Kidney epithelial cell (primary cell): ENCODE measurements at regions not wholly inside any gene's neighbourhood (a gene's known extent, or its start where the extent isn't known, plus 50 kb on each side); places are given as distances from the start of the nearest gene placed in this dataset.

Source experiments
- DNase-seq: peaks from one replicate; pipeline ENCODE4 v3.0.0-alpha.2; 2010; ENCODE audit warnings: low read depth
- H3K27me3 ChIP-seq: 2 replicates; pipeline ENCODE4 v1.6.0; 2011; ENCODE audit warnings: low read length; ENCODE audit not compliant: control insufficient read depth, insufficient read depth
- H3K36me3 ChIP-seq: 2 replicates; pipeline ENCODE4 v1.5.1; 2011; ENCODE audit warnings: low read length; ENCODE audit not compliant: control insufficient read depth, insufficient read depth
- H3K4me3 ChIP-seq: 2 replicates; pipeline ENCODE4 v1.5.1; 2011; ENCODE audit warnings: low read depth, mild to moderate bottlenecking, control low read depth, low read length
- TF ChIP-seq, protein P1 (sequence below): IDR thresholded peaks from 2 replicates; pipeline ENCODE4 v1.5.1; 2011; ENCODE audit warnings: mild to moderate bottlenecking, moderate library complexity, low read length, control low read depth, inconsistent platforms; ENCODE audit not compliant: insufficient read depth, poor library complexity, severe bottlenecking

DNA sequence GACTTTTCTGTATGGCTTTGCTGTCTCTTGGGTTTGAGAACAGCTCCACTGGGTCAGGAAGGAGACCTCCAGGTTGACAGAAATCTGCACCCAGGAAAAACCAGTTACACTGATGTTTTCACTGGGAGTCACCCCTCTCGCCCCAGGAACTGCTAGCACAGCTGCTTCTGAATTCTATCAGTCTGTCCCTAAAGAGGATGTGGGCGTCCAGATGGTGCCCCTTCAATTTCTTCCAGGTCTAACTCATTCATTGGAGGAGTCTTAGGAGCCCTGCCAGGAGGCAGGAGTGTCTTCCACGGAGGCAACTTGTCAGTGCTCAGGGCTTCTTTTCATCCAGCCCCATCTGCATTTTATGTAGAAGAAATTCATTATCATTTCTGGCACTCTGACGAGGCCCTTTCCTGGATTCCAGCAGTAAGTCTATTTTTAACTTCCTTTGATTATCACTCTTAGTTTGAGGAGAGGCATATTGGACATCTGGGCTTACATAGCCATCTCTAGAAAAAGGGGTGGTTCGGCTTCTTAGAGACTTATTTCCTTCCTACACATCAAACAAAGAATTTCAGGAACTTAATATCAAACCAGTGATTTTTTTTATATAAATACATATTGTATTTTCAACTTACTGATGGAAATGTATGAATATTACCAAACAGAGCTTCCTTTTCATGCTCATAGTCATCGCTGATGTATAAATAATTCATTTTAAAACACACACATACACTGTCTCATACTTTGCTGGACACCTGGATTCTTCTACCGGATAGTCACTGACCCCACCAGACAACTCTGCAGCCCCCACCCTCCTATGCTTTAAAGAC lies 148.8 kb downstream of the IRX2 start:
- DNase-seq, result no peak
- Histone ChIP-seq H3K27me3 (no peaks in the 10 kb centered on the region), H3K4me3 (no peak overlapping the region), H3K36me3 (no peaks in the 10 kb centered on the region)
- TF ChIP-seq, protein P1, sequence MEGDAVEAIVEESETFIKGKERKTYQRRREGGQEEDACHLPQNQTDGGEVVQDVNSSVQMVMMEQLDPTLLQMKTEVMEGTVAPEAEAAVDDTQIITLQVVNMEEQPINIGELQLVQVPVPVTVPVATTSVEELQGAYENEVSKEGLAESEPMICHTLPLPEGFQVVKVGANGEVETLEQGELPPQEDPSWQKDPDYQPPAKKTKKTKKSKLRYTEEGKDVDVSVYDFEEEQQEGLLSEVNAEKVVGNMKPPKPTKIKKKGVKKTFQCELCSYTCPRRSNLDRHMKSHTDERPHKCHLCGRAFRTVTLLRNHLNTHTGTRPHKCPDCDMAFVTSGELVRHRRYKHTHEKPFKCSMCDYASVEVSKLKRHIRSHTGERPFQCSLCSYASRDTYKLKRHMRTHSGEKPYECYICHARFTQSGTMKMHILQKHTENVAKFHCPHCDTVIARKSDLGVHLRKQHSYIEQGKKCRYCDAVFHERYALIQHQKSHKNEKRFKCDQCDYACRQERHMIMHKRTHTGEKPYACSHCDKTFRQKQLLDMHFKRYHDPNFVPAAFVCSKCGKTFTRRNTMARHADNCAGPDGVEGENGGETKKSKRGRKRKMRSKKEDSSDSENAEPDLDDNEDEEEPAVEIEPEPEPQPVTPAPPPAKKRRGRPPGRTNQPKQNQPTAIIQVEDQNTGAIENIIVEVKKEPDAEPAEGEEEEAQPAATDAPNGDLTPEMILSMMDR, result no peak

DNA sequence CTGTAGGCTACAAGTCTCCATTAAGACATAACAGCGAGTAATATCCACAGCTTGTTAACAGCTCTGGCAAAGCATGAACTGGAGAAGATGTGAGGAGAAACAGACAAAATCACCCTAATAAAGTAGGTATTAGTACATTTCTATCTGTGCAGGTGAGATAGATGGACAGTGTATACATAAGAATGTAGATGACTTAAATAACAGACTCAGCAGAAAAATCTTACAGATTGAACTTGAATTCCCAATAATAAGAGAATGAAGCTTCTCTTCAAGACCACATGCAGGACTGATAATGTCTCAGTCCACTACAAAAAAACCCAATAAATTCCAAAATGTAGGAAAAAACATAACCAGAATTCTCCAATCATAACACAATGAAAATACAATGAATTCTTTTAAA lies 153.0 kb downstream of the IRX2 start:
- Histone ChIP-seq H3K4me3 (no peak overlapping the region), H3K36me3 (no peaks in the 10 kb centered on the region), H3K27me3 (no peaks in the 10 kb centered on the region)
- TF ChIP-seq, protein P1, result no peak
- no peak for DNase-seq

DNA sequence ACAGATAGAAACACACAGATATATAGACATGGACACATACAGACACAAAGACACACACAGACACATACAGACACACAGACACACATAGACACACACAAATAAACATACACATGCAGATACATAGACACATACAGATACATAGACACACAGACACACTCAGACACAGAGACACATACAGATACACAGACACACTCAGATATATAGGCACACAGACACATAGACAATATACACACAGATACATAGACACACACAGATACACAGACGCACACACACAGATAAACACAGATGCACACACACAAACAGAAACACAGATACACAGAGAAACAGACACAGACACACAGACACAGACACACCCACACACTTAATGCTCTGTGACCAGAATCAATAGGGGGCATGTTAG lies 156.8 kb downstream of the IRX2 start:
- TF ChIP-seq, protein P1, result no peak
- no peaks in the 10 kb centered on the region for H3K27me3 ChIP-seq
- H3K36me3 ChIP-seq, result no peaks in the 10 kb centered on the region
- no peak for DNase-seq
- no peak overlapping the region for H3K4me3 ChIP-seq

DNA sequence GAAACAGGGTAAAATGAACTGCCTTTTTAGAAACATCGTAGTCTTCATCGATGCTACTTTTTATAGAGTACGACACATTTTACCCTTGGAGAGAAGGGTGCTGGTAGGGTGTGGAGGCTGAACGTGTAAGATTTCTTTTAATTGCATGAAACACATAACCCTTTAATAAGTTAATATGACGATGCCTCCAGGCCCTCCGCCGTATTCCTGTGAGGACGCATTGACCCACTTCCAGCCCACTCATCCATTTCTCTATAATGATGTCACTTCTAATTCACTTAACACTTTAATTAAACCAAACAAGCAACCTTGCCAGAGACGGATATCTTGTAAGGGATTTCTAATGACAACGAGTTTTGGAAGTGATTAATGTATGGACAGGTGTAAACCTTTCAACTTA lies 158.7 kb downstream of the IRX2 start:
- no peaks in the 10 kb centered on the region for H3K27me3 ChIP-seq
- no peak overlapping the region for H3K4me3 ChIP-seq
- DNase-seq, result no peak
- TF ChIP-seq, protein P1, result no peak
- no peaks in the 10 kb centered on the region for H3K36me3 ChIP-seq

DNA sequence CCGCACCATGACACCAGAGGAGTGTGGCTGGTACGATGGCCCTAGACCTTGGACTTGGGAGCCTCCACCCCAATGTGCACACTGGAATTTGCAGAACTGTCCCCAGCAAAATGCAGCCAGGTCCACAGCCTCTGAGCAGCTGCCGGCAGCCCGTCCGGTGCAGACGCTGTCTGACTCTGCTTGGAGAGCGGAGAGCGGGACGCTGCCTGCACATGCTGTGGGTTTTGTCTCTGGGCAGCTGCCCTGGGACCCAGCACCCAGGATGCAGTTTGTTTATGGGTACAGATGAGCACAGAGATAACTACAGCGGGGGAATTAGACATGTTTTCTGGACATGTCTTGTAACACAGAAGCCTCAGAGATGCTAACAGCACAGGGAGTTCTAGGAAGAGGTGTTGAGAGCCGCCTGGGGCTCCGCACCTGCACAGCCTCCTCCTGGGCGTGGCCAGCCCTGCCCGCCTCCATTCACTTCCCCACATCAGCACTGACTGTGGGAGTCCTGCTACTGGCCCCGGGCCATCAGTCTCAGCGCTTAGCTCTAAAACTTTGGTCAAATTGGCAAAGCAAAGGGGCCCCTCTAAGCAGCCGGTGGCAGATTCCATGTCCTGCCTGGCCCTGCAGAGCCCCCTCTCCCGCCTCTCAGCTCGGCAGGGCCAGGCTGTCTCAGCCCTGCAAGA lies 159.6 kb downstream of the IRX2 start:
- H3K36me3 ChIP-seq, result no peaks in the 10 kb centered on the region
- H3K4me3 ChIP-seq, result no peak overlapping the region
- TF ChIP-seq, protein P1, result no peak
- H3K27me3 ChIP-seq, result no peaks in the 10 kb centered on the region
- no peak for DNase-seq
